D721Med (cell line): ENCODE measurements at regions not wholly inside any gene's neighbourhood (a gene's known extent, or its start where the extent isn't known, plus 50 kb on each side); places are given as distances from the start of the nearest gene placed in this dataset.

Source experiments
- DNase-seq: peaks from one replicate; pipeline ENCODE4 v3.0.0; 2011; ENCODE audit warnings: low spot score; ENCODE audit not compliant: insufficient read length
- FAIRE-seq: peaks from 2 replicates; lab custom pipeline; 2011; peaks lifted over from hg19 to GRCh38; lab: Jason Lieb, UNC
- CTCF ChIP-seq: IDR thresholded peaks from 2 replicates; pipeline ENCODE4 v1.5.1; 2012; ENCODE audit warnings: mild to moderate bottlenecking, control low read depth; ENCODE audit not compliant: insufficient read depth; ENCODE audit errors: missing control alignments

DNA sequence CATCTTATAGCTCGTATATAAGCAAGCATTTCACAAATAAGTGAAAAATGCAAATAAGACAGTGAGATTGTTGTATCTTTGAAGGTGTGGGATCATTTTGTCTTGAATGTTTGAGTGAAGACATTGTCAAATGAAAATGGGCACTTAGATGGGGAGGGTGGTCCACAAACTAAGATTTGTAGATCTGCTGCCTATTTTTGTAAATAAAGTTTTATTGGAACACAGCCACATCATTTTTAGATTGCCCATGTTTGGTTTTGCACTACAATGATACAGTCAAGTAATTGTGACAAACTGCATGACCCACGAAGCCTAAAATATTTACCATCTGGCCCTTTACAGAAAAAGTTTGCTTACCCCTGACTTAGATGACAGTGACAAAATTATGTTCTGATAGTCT lies 156.7 kb downstream of the PAH start:
- no peak for TF ChIP-seq CTCF
- DNase-seq (no peak), FAIRE-seq (no peak)

- no peak for FAIRE-seq
- TF ChIP-seq CTCF, result no peak
- DNase-seq, result no peak
Measured at GRCh38 chr12:102759466-102759865, 157.6 kb downstream of the PAH start.

DNA sequence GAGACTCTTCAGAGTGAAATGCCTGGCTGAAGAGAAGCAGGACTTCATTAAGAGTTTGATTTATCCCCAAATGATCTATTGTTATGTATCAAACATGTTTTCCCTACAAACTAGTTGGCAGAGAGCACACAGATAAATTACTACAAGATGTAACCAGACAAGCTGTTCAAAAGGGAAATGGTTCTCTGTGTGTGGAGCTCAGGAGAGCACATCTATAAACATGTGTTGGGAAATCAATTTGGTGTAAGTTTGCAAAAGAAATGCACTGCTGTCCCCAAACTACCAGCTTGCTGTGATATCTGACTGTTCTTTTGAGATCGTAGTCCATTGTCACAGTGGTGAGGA lies 159.2 kb downstream of the PAH start:
- no peak for TF ChIP-seq CTCF
- no peak for DNase-seq
- no peak for FAIRE-seq

DNA sequence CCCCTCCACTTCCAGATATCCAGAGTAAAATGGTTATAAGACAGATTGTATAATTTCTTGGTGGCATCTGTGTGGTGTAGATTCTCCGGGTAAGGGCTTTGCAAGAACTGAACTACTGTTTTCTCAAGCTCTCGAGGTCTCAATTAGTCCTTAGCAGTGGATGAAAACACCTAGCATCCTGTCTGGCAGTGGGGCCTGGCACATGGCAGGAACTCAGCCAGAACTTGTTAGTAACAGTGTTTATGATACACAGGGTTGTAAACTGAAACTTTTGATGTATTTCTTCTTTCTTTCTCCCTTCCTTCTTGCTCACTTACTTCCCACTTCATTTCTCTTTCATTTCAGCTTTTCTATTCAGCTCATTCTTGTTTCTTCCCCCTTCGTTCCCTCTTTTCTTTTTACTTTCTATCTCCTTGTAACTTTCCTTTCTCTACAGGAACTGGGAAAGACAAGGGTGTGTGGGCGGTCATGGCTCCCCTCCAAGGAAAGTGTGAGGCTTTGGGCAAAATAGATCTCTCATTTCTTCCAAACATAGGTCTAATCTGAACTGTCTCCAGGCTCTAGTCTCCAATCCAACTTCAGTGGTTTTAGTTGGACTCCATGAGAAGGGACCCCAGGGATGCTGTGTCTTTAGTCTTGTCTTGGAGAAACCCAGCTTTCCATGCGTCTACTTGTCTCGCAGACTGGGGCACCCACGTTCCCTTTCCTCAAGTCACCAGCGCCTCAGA lies 159.7 kb downstream of the PAH start:
- FAIRE-seq (no peak), DNase-seq (no peak)

DNA sequence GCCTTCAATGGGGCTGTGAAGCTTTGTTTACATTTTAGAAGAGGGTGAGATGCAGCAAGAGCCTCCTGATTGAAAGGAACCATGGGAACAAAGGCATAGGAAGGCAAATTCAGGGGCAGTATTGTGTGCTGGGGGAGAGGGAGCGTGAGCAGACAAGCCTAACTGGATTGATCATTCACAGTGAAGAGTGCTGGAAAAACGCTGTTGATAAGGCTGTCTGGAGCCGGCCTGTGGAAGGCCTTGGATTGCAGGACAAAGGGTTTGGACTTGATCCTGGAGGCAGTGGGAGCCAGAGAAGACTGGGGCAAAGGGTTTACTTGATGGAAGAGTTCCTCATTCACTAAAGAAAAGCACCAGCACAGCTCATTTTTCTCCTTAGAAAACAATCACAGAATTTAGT lies 160.5 kb downstream of the PAH start:
- DNase-seq, result no peak
- TF ChIP-seq CTCF, result no peak
- FAIRE-seq, result no peak

More for the DNA sequence above, 159.7 kb downstream of the PAH start:
- TF ChIP-seq CTCF, result no peak

DNA sequence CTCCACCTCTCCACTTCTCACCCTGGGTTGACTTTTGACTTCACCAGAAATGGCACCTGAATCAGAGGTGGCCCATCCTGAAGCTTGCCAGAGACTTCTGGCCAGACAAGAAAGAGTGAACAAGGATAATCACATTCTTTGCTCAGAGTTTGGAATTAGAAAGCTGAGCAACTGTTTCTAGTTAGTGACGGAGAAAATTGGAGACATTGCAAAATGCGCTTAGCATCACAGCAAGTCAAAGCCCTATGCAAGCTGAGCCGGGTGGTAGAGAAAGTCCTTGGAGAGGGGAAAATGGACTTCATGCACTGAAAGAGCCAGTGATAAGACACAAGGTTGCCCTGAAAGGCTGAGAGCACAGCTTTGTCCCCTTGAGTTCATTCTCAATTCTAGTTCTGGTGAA lies 161.8 kb downstream of the PAH start:
- FAIRE-seq, result no peak
- no peak for TF ChIP-seq CTCF

DNA sequence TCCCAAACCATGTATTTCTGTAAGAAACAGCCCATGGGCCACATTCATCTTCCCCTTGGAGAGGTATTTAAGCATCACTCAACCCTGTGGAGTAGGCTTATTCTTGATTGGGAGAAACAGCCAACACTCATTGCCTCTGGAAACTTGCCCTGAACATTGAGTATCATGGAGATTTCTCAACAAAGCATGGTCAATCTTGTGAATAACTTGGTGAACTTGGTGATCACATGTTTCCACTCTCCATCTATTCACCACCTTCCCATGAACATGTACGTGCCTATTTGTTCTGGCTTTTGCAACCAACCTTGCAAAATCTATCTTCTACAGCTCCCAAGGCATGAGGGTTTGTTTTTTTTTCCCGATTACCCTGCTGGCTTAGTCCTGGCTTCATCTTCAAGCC lies 163.2 kb downstream of the PAH start:
- DNase-seq, result no peak
- no peak for FAIRE-seq
- TF ChIP-seq CTCF, result no peak

More for the DNA sequence above, 161.8 kb downstream of the PAH start:
- no peak for DNase-seq
